HEK293 (cell line): ENCODE measurements at regions not wholly inside any gene's neighbourhood (a gene's known extent, or its start where the extent isn't known, plus 50 kb on each side); places are given as distances from the start of the nearest gene placed in this dataset.

ENCODE experiments used
- CTCF ChIA-PET: fragments of 350-600 bp; formaldehyde crosslinking; extraction: SDS; loops from one replicate; lab custom pipeline; 2021; ENCODE audit warnings: antibody characterized with exemption; lab: Yijun Ruan, JAX
- POLR2A ChIA-PET: fragments of 300-600 bp; formaldehyde crosslinking; extraction: SDS; loops from one replicate; lab custom pipeline; 2020; ENCODE audit warnings: antibody characterized with exemption, inconsistent platforms; lab: Yijun Ruan, JAX
- H3K27ac ChIP-seq: fragments of 200-500 bp; sonication (Bioruptor generic); 2 replicates; pipeline ENCODE4 v1.5.1; 2014; ENCODE audit warnings: low read depth, low read length, control low read depth, inconsistent platforms; ENCODE audit errors: extremely low read depth
- H3K36me3 ChIP-seq, 2 experiments: fragments of 200-500 bp in 1 of 2; sonication (Bioruptor generic) in 1 of 2; 1 replicate in 1 of 2; 2 replicates in 1 of 2; pipeline ENCODE4 v1.5.1; 2014 to 2017; ENCODE audit warnings: inconsistent platforms in 2 of 2, low read length in 2 of 2; ENCODE audit not compliant: control insufficient read depth in 2 of 2, insufficient read depth in 1 of 2
- H3K4me1 ChIP-seq: fragments of 200-500 bp; sonication (Bioruptor generic); 2 replicates; pipeline ENCODE4 v1.5.1; 2014; ENCODE audit warnings: mild to moderate bottlenecking, low read length, inconsistent platforms; ENCODE audit not compliant: control insufficient read depth, insufficient read depth
- H3K4me3 ChIP-seq: 2 replicates; pipeline ENCODE4 v1.5.1; 2011; ENCODE audit warnings: low read depth, mild to moderate bottlenecking, control low read depth, low read length, moderate library complexity
- H3K9me3 ChIP-seq: fragments of 200-500 bp; sonication (Bioruptor generic); 2 replicates; pipeline ENCODE4 v1.5.1; 2014; ENCODE audit warnings: low read depth, low read length, inconsistent platforms; ENCODE audit not compliant: control insufficient read depth, insufficient read depth
- GLIS2 ChIP-seq: fragments of 450-650 bp; formaldehyde crosslinking; IDR thresholded peaks from 2 replicates; pipeline ENCODE4 v1.5.1; 2016; ENCODE audit warnings: missing biosample characterization, missing genetic modification characterization
- KLF10 ChIP-seq: fragments of 450-650 bp; IDR thresholded peaks from 2 replicates; pipeline ENCODE4 v1.5.1; 2018; ENCODE audit warnings: missing biosample characterization, mild to moderate bottlenecking, missing genetic modification characterization
- KLF8 ChIP-seq: fragments of 450-650 bp; formaldehyde crosslinking; IDR thresholded peaks from 2 replicates; pipeline ENCODE4 v1.5.1; 2016; ENCODE audit warnings: missing biosample characterization, missing genetic modification characterization
- PATZ1 ChIP-seq: fragments of 450-650 bp; formaldehyde crosslinking; IDR thresholded peaks from 2 replicates; pipeline ENCODE4 v1.5.1; 2016; ENCODE audit warnings: missing biosample characterization, missing genetic modification characterization
- PRDM4 ChIP-seq: fragments of 450-650 bp; formaldehyde crosslinking; IDR thresholded peaks from 2 replicates; pipeline ENCODE4 v1.5.1; 2017; ENCODE audit warnings: missing biosample characterization, missing genetic modification characterization
- ZBTB26 ChIP-seq: fragments of 450-650 bp; formaldehyde crosslinking; optimal IDR thresholded peaks from 2 replicates; pipeline ENCODE3; 2016; ENCODE audit warnings: missing biosample characterization, mild to moderate bottlenecking, missing genetic modification characterization
- ZEB2 ChIP-seq: fragments of 450-650 bp; formaldehyde crosslinking; IDR thresholded peaks from 2 replicates; pipeline ENCODE4 v1.5.1; 2016; ENCODE audit warnings: missing biosample characterization, missing genetic modification characterization
- ZNF121 ChIP-seq: fragments of 450-650 bp; formaldehyde crosslinking; IDR thresholded peaks from 2 replicates; pipeline ENCODE4 v1.5.1; 2016; ENCODE audit warnings: missing biosample characterization, missing genetic modification characterization
- ZNF155 ChIP-seq: fragments of 450-650 bp; formaldehyde crosslinking; IDR thresholded peaks from 2 replicates; pipeline ENCODE4 v1.5.1; 2016; ENCODE audit warnings: missing biosample characterization, missing genetic modification characterization
- ZNF394 ChIP-seq: fragments of 450-650 bp; formaldehyde crosslinking; IDR thresholded peaks from 2 replicates; pipeline ENCODE4 v1.5.1; 2016; ENCODE audit warnings: missing biosample characterization, missing genetic modification characterization, mild to moderate bottlenecking, moderate library complexity, borderline replicate concordance
- ZNF404 ChIP-seq: fragments of 450-650 bp; formaldehyde crosslinking; IDR thresholded peaks from 2 replicates; pipeline ENCODE4 v1.5.1; 2017; ENCODE audit warnings: missing biosample characterization, missing genetic modification characterization
- ZNF423 ChIP-seq: fragments of 450-650 bp; formaldehyde crosslinking; IDR thresholded peaks from 2 replicates; pipeline ENCODE4 v1.5.1; 2016; ENCODE audit warnings: missing biosample characterization, missing genetic modification characterization
- ZNF488 ChIP-seq: fragments of 450-650 bp; formaldehyde crosslinking; IDR thresholded peaks from 2 replicates; pipeline ENCODE4 v1.5.1; 2016; ENCODE audit warnings: missing biosample characterization, missing genetic modification characterization
- ZNF571 ChIP-seq: fragments of 450-650 bp; formaldehyde crosslinking; IDR thresholded peaks from 2 replicates; pipeline ENCODE4 v1.5.0; 2017; ENCODE audit warnings: missing biosample characterization, missing genetic modification characterization
- ZNF624 ChIP-seq: fragments of 450-650 bp; formaldehyde crosslinking; IDR thresholded peaks from 2 replicates; pipeline ENCODE4 v1.5.1; 2017; ENCODE audit warnings: missing biosample characterization, missing genetic modification characterization
- ZNF670 ChIP-seq: fragments of 450-650 bp; formaldehyde crosslinking; IDR thresholded peaks from 2 replicates; pipeline ENCODE4 v1.5.1; 2016; ENCODE audit warnings: missing biosample characterization, missing genetic modification characterization, low read depth
- TF ChIP-seq, protein P1 (sequence below): fragments of 450-650 bp; IDR thresholded peaks from 2 replicates; pipeline ENCODE4 v1.5.1; 2018; ENCODE audit warnings: missing biosample characterization, missing genetic modification characterization
- TF ChIP-seq, protein P2 (sequence below): fragments of 450-650 bp; formaldehyde crosslinking; conservative IDR thresholded peaks from 2 replicates; pipeline ENCODE4 v1.5.1; 2016; ENCODE audit warnings: low read depth, missing biosample characterization, missing genetic modification characterization

GRCh38 chr20:10826111-10826510 is 152.3 kb upstream of the JAG1 start:
- Histone ChIP-seq H3K9me3 (no peaks in the 10 kb centered on the region), H3K27ac (no peak overlapping the region), H3K4me1 (no peaks in the 10 kb centered on the region)
- TF ChIP-seq KLF10 (tag by site-specific recombination) (no peak), ZBTB26 (tag by site-specific recombination) (no peak), ZNF155 (tag by site-specific recombination) (no peak)
- TF ChIP-seq, all 188 proteins: peak for 0
- ChIA-PET CTCF (interaction anchor here (0.6 kb wide), 1 partner anchor 17 kb away, joined by 3 read pairs; no protein-coding TSS in a partner anchor), POLR2A (no interaction called here)
- H3K36me3 ChIP-seq = no peaks in the 10 kb centered on the region
- H3K4me3 ChIP-seq = no peak overlapping the region

- TF ChIP-seq GLIS2 (tag by site-specific recombination) (no peak), KLF8 (tag by site-specific recombination) (no peak), ZNF155 (tag by site-specific recombination) (no peak), ZNF121 (tag by site-specific recombination) (no peak), ZNF670 (tag by site-specific recombination) (no peak)
- TF ChIP-seq, protein P1, sequence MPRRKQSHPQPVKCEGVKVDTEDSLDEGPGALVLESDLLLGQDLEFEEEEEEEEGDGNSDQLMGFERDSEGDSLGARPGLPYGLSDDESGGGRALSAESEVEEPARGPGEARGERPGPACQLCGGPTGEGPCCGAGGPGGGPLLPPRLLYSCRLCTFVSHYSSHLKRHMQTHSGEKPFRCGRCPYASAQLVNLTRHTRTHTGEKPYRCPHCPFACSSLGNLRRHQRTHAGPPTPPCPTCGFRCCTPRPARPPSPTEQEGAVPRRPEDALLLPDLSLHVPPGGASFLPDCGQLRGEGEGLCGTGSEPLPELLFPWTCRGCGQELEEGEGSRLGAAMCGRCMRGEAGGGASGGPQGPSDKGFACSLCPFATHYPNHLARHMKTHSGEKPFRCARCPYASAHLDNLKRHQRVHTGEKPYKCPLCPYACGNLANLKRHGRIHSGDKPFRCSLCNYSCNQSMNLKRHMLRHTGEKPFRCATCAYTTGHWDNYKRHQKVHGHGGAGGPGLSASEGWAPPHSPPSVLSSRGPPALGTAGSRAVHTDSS (tag by site-specific recombination) = no peak
- Histone ChIP-seq H3K27ac (no peak overlapping the region), H3K36me3 (no peaks in the 10 kb centered on the region), H3K4me1 (no peaks in the 10 kb centered on the region), H3K9me3 (no peaks in the 10 kb centered on the region), H3K4me3 (no peak overlapping the region)
- ChIA-PET CTCF (interaction anchor here (0.6 kb wide), 2 partner anchors 22 to 147 kb away, joined by 3 read pairs; no protein-coding TSS in a partner anchor), POLR2A (no interaction called here)
These were observed 154.4 kb upstream of the JAG1 start for GRCh38 chr20:10828180-10828579.

- Histone ChIP-seq H3K9me3 (no peaks in the 10 kb centered on the region), H3K4me1 (no peaks in the 10 kb centered on the region), H3K27ac (no peak overlapping the region), H3K4me3 (no peak overlapping the region), H3K36me3 (no peaks in the 10 kb centered on the region)
- POLR2A ChIA-PET = interaction anchor here (0.9 kb wide), 1 partner anchor 25 kb away, joined by 3 read pairs; no protein-coding TSS in a partner anchor
- CTCF ChIA-PET = interaction anchor here (1.4 kb wide), 1 partner anchor 157 kb away, joined by 3 read pairs; no protein-coding TSS in a partner anchor
- no peak for TF ChIP-seq ZNF624
- TF ChIP-seq ZNF488 (tag by site-specific recombination) = no peak
- no peak for TF ChIP-seq ZNF404 (tag by site-specific recombination)
- TF ChIP-seq ZNF394 (tag by site-specific recombination) = no peak
- no peak for TF ChIP-seq ZNF571 (tag by site-specific recombination)
- TF ChIP-seq ZNF423 (tag by site-specific recombination) = no peak
- no peak for TF ChIP-seq PRDM4 (tag by site-specific recombination)
- no peak for TF ChIP-seq ZEB2 (tag by site-specific recombination)
- TF ChIP-seq ZNF155 (tag by site-specific recombination) = no peak
- TF ChIP-seq, protein P2, sequence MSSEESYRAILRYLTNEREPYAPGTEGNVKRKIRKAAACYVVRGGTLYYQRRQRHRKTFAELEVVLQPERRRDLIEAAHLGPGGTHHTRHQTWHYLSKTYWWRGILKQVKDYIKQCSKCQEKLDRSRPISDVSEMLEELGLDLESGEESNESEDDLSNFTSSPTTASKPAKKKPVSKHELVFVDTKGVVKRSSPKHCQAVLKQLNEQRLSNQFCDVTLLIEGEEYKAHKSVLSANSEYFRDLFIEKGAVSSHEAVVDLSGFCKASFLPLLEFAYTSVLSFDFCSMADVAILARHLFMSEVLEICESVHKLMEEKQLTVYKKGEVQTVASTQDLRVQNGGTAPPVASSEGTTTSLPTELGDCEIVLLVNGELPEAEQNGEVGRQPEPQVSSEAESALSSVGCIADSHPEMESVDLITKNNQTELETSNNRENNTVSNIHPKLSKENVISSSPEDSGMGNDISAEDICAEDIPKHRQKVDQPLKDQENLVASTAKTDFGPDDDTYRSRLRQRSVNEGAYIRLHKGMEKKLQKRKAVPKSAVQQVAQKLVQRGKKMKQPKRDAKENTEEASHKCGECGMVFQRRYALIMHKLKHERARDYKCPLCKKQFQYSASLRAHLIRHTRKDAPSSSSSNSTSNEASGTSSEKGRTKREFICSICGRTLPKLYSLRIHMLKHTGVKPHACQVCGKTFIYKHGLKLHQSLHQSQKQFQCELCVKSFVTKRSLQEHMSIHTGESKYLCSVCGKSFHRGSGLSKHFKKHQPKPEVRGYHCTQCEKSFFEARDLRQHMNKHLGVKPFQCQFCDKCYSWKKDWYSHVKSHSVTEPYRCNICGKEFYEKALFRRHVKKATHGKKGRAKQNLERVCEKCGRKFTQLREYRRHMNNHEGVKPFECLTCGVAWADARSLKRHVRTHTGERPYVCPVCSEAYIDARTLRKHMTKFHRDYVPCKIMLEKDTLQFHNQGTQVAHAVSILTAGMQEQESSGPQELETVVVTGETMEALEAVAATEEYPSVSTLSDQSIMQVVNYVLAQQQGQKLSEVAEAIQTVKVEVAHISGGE (tag by site-specific recombination) = no peak
- no peak for TF ChIP-seq PATZ1 (tag by site-specific recombination)
These were observed 158.3 kb upstream of the JAG1 start for GRCh38 chr20:10832141-10832540.
